ENCODE measurements at regions not wholly inside any gene's neighbourhood (a gene's known extent, or its start where the extent isn't known, plus 50 kb on each side); places are given as distances from the start of the nearest gene placed in this dataset.

DNA sequence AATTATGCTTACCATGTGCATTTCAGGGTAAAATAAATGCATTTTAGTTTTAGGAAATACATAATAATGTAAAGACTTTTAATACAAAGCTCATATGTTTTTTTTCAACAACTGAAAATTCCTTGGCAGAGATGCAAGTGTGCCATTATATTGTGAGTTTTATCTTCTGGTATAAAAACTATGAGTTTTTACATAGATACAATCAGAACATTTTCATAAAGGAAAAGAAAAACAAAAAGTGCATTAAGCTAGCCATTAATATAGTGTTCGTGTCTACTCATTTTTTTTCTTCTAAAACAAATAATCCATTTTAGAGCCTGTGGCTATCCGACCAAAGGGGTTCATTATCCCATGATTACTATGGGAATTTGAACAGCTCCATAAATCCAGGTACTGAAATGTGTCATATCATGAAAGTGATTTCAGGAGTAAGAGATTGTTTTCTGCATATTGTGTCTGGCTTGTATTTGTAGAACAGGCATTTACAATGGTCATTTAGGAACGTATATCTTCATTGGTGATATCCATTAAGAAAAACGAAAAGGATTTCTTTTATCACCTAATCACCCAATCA, 236.9 kb upstream of the SLC10A2 start:
- ATAC-seq, result no peak
- H3K27ac Mint-ChIP-seq, result no peak overlapping the region
- POLR2A ChIA-PET, result no interaction called here

DNA sequence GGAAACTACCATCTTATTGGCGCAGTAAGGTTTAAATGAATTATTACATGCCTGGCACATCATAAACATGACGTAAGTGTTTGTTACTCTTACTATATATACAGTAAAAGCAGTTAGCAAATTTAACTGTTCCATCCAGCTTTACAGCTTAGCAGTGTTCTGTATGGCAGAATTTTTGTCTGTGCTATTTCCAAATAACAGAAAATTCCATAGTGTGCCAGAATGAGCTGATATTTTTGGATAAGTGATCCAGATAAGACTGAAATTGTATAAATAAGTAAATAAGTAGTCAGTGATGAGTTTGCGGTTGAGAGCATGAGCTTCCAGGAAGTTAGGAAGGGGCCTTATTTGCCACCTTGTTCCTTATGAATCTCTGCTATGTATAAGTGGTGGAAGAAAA, 236.5 kb upstream of the SLC10A2 start:
- no peaks in the 10 kb centered on the region for H3K36me3 Mint-ChIP-seq (ENCODE audit: low read depth)
- no peak overlapping the region for H3K27ac Mint-ChIP-seq
- no peak for TF ChIP-seq CTCF (IDR thresholded peaks at IDR 0.05)
- no peaks in the 10 kb centered on the region for H3K4me1 Mint-ChIP-seq (ENCODE audit: low read depth)
- no peaks in the 10 kb centered on the region for H3K9me3 Mint-ChIP-seq
- ATAC-seq (no peak), DNase-seq (no peak)
- ChIA-PET CTCF (no interaction called here), POLR2A (no interaction called here)
- H3K4me3 Mint-ChIP-seq, result no peak overlapping the region
- intact Hi-C loops (cut with micrococcal nuclease), result no loop called here
- H3K27me3 Mint-ChIP-seq, result no peaks in the 10 kb centered on the region

More for the DNA sequence above, 236.9 kb upstream of the SLC10A2 start:
- CTCF ChIA-PET, result no interaction called here
- no peaks in the 10 kb centered on the region for H3K4me1 Mint-ChIP-seq (ENCODE audit: low read depth)
- H3K4me3 Mint-ChIP-seq, result no peak overlapping the region
- H3K9me3 Mint-ChIP-seq, result no peaks in the 10 kb centered on the region
- no peaks in the 10 kb centered on the region for H3K27me3 Mint-ChIP-seq
- intact Hi-C loops (cut with micrococcal nuclease), result no loop called here
- no peaks in the 10 kb centered on the region for H3K36me3 Mint-ChIP-seq (ENCODE audit: low read depth)
- DNase-seq, result no peak
- no peak for TF ChIP-seq CTCF (IDR thresholded peaks at IDR 0.05)

DNA sequence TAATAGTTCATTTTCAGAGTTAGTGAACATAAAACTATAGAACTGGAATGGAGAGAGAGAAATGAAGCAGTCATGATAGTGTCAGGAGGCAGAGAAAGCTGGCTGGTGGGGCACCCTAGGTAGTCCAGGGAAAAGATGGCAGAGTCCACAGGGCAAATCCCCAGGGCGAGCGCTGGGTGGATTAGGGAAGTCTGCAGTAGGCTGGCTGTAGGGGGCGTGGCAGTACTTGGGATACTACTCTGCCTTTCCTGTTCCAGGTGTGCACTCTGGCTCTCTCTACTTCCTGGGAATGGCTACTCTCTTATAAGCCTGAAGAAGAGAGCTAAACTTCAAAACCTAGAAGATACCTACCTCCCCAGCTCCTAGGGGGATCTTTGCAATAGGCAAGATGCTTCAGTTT, 232.9 kb upstream of the SLC10A2 start:
- Mint-ChIP-seq H3K4me1 (ENCODE audit: low read depth) (no peaks in the 10 kb centered on the region), H3K27me3 (no peaks in the 10 kb centered on the region), H3K36me3 (ENCODE audit: low read depth) (no peaks in the 10 kb centered on the region), H3K4me3 (no peak overlapping the region), H3K9me3 (peaks cover 6% of the 10 kb centered on the region), H3K27ac (no peak overlapping the region)
- ATAC-seq, result no peak
- POLR2A ChIA-PET, result no interaction called here
- intact Hi-C loops (cut with micrococcal nuclease), result no loop called here
- CTCF ChIA-PET, result no interaction called here
- no peak for DNase-seq
- no peak for TF ChIP-seq CTCF (IDR thresholded peaks at IDR 0.05)

GRCh38 chr13:103297083-103297482, 230.9 kb upstream of the SLC10A2 start:
- intact Hi-C loops (cut with micrococcal nuclease), result no loop called here
- DNase-seq (no peak), ATAC-seq (no peak)
- Mint-ChIP-seq H3K4me1 (ENCODE audit: low read depth) (no peaks in the 10 kb centered on the region), H3K36me3 (ENCODE audit: low read depth) (no peaks in the 10 kb centered on the region), H3K4me3 (no peak overlapping the region), H3K27ac (no peak overlapping the region), H3K27me3 (no peaks in the 10 kb centered on the region), H3K9me3 (peaks cover 6% of the 10 kb centered on the region)
- CTCF ChIA-PET, result no interaction called here
- no peak for TF ChIP-seq CTCF (IDR thresholded peaks at IDR 0.05)
- POLR2A ChIA-PET, result no interaction called here

DNA sequence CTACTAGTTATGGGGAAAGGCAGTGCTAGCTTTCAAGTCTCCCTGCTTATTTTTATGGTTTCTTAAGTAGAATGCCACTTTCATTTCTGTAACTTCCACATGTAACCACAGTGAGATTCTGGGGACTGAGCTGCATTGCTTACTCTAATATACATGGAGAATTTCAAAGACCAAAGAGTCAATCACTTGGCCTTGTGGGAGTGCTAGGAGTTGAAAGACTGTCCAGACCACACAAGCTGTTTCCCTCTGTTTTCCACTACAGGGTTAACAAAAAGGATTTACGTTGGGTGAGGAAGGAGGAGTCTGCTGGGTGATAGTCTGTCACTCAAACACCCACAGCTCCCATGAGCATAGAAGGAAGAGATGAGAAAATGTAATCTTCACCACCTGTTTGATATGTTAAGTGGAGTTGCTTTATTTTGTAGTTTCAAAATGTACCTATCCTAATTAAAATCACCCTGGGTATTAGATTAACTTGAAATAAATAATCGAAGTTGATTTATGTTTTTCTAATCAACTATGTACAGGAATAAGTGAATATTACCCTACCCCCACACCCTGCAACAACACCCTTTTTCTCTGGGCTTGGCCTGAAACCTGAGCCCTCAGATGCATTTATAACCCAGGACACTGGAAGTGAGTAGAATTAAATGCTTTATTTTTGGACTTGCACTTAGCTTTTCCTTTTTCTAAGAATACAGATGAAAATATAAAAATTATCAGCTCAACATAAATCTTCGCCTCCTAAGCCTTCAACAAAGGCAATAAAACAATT, 225.8 kb upstream of the SLC10A2 start:
- no peak for TF ChIP-seq CTCF (IDR thresholded peaks at IDR 0.05)
- Mint-ChIP-seq H3K27ac (no peak overlapping the region), H3K9me3 (peaks cover 3% of the 10 kb centered on the region), H3K36me3 (ENCODE audit: low read depth) (no peaks in the 10 kb centered on the region), H3K4me3 (no peak overlapping the region), H3K4me1 (ENCODE audit: low read depth) (no peaks in the 10 kb centered on the region), H3K27me3 (no peaks in the 10 kb centered on the region)
- ChIA-PET POLR2A (no interaction called here), CTCF (interaction anchor here (1.0 kb wide), 1 partner anchor 10 kb away, joined by 3 read pairs; no protein-coding TSS in a partner anchor)
- intact Hi-C loops (cut with micrococcal nuclease), result no loop called here
- DNase-seq (no peak), ATAC-seq (no peak)

Data from activated CD8-positive, alpha-beta T cell treated with anti-CD3 and anti-CD28 coated beads for 36 hours (primary cell).